Activated gamma-delta T cell treated with Interleukin-2 at 50 U/mL for 16 hours (primary cell): ENCODE measurements at regions not wholly inside any gene's neighbourhood (a gene's known extent, or its start where the extent isn't known, plus 50 kb on each side); places are given as distances from the start of the nearest gene placed in this dataset.

ENCODE experiments used
- DNase-seq: peaks from one replicate; pipeline ENCODE4 v3.0.0-alpha.2; 2020

GRCh38 chr4:81990898-81991297 is 382.9 kb downstream of the HNRNPD start:
- no peak for DNase-seq

GRCh38 chr4:81990211-81990610 is 383.6 kb downstream of the HNRNPD start:
- DNase-seq = no peak

- DNase-seq = no peak
These were observed 384.6 kb downstream of the HNRNPD start for GRCh38 chr4:81989202-81989601.

- DNase-seq = no peak
These were observed 385.6 kb downstream of the HNRNPD start for GRCh38 chr4:81988178-81988577.

GRCh38 chr4:81984746-81985145 is 389.0 kb downstream of the HNRNPD start:
- no peak for DNase-seq

- DNase-seq = no peak
These were observed 390.8 kb downstream of the HNRNPD start for GRCh38 chr4:81982846-81983540.

GRCh38 chr4:81981218-81981617 is 392.6 kb downstream of the HNRNPD start:
- no peak for DNase-seq

GRCh38 chr4:81974523-81974922 is 399.3 kb downstream of the HNRNPD start:
- DNase-seq = no peak

- DNase-seq = no peak
These were observed 402.0 kb downstream of the HNRNPD start for GRCh38 chr4:81971637-81972381.

- DNase-seq = no peak
These were observed 402.7 kb downstream of the HNRNPD start for GRCh38 chr4:81971061-81971460.

- no peak for DNase-seq
These were observed 403.3 kb downstream of the HNRNPD start for GRCh38 chr4:81970454-81970853.

GRCh38 chr4:81966676-81967075 is 407.1 kb downstream of the HNRNPD start:
- no peak for DNase-seq

GRCh38 chr4:81965911-81966310 is 407.9 kb downstream of the HNRNPD start:
- DNase-seq = no peak

- no peak for DNase-seq
These were observed 408.3 kb downstream of the HNRNPD start for GRCh38 chr4:81965454-81965853.

- DNase-seq = no peak
These were observed 410.1 kb downstream of the HNRNPD start for GRCh38 chr4:81963763-81964020.

GRCh38 chr4:81963015-81963762 is 410.6 kb downstream of the HNRNPD start:
- no peak for DNase-seq

GRCh38 chr4:81960961-81961360 is 412.8 kb downstream of the HNRNPD start:
- no peak for DNase-seq

GRCh38 chr4:81954271-81954670 is 419.5 kb downstream of the HNRNPD start:
- DNase-seq = no peak

- no peak for DNase-seq
These were observed 421.8 kb downstream of the HNRNPD start for GRCh38 chr4:81951891-81952455.

GRCh38 chr4:81946996-81947395 is 426.8 kb downstream of the HNRNPD start:
- no peak for DNase-seq

GRCh38 chr4:81930506-81931238 is 443.1 kb downstream of the HNRNPD start:
- no peak for DNase-seq

GRCh38 chr4:81923140-81923539 is 450.7 kb downstream of the HNRNPD start:
- no peak for DNase-seq

GRCh38 chr4:81922313-81922712 is 450.6 kb upstream of the RASGEF1B start:
- DNase-seq = no peak
